ENCODE measurements at regions not wholly inside any gene's neighbourhood (a gene's known extent, or its start where the extent isn't known, plus 50 kb on each side); places are given as distances from the start of the nearest gene placed in this dataset.

DNA sequence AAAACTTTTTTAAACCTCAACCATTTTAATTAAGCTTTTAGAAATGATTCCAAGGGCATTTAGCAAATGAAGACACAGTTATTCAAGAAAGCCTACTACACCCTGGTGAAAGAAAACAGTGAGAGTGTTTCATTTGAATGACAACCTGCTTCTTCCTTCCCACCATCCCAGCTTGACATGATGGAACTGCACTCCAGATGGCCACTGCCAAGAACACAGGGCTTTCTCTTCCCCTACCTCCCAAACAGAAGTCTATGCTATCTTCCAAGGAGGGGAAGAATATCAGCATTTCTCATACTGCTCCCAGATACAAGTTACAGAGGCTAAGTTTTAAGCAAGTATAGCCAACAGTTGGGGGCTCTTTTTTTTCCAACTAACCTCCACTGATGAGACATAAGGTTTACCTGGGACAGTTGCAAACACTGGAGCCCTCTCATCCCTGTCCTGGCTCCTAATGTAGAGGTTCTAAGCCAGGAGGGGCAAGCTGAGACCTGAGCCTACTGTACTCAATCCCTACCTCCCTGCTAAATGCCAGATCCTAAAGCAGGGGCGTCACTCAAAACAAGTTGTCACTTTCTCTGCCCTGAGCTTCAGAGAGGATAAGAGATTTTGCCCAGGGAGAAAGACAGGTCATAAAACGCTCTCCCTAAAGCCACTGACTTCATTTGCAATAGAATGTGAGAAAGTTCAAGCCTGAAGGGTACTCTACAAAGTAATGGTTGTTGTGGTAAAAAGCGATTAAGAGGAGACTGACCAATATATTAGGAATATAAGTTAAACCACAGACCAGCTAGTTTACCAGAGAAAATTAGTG lies 88.5 kb upstream of the SLC27A6 start:
- H3K27me3 ChIP-seq = no peaks in the 10 kb centered on the region
- 58 to 84% (median 68%) methylated on average over 3 of the region's 3 CpGs for WGBS, 4 donors
- H3K27ac ChIP-seq = no peak overlapping the region
- ATAC-seq (no peak), DNase-seq (no peak)
- H3K4me3 ChIP-seq = no peak overlapping the region
- no peak for TF ChIP-seq POLR2A (IDR thresholded peaks at IDR 0.05)
- TF ChIP-seq, protein P1, sequence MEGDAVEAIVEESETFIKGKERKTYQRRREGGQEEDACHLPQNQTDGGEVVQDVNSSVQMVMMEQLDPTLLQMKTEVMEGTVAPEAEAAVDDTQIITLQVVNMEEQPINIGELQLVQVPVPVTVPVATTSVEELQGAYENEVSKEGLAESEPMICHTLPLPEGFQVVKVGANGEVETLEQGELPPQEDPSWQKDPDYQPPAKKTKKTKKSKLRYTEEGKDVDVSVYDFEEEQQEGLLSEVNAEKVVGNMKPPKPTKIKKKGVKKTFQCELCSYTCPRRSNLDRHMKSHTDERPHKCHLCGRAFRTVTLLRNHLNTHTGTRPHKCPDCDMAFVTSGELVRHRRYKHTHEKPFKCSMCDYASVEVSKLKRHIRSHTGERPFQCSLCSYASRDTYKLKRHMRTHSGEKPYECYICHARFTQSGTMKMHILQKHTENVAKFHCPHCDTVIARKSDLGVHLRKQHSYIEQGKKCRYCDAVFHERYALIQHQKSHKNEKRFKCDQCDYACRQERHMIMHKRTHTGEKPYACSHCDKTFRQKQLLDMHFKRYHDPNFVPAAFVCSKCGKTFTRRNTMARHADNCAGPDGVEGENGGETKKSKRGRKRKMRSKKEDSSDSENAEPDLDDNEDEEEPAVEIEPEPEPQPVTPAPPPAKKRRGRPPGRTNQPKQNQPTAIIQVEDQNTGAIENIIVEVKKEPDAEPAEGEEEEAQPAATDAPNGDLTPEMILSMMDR (IDR thresholded peaks at IDR 0.05) = no peak
- no peaks in the 10 kb centered on the region for H3K9me3 ChIP-seq
- H3K4me1 ChIP-seq = peaks cover 0 to 6% (median 0%) of the 10 kb centered on the region in 12 donors
- no peaks in the 10 kb centered on the region for H3K36me3 ChIP-seq
- intact Hi-C loops (cut with DNase I) = no loop called here

DNA sequence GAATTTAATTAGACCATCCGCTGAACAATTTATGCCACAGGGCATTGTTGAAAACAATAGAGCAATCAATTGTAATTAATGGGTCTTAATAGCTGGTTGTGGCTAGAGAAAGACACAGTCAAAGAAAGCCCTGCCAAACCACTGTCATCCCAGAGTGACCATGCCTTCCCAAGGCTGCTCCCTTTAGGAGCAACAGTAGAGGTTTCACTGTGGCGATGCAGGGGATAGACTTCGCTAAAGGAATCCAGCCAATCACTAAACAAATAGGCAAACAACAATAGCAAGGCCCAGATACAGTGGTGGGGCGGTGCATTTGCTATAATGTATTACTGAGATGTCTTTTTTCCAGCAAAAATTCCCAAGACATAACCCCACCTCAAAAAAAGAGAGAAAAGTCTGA lies 87.8 kb upstream of the SLC27A6 start:
- DNase-seq = no peak
- Histone ChIP-seq H3K4me3 (no peak overlapping the region), H3K4me1 (peaks cover 0 to 3% (median 0%) of the 10 kb centered on the region in 12 donors), H3K9me3 (no peaks in the 10 kb centered on the region), H3K27ac (no peak overlapping the region), H3K36me3 (no peaks in the 10 kb centered on the region), H3K27me3 (no peaks in the 10 kb centered on the region)
- TF ChIP-seq POLR2A (IDR thresholded peaks at IDR 0.05) = no peak
- TF ChIP-seq, protein P1 (IDR thresholded peaks at IDR 0.05) = no peak
- 78 to 91% (median 84%) methylated on average over 4 of the region's 4 CpGs for WGBS, 4 donors
- no peak for ATAC-seq
- intact Hi-C loops (cut with DNase I) = no loop called here

DNA sequence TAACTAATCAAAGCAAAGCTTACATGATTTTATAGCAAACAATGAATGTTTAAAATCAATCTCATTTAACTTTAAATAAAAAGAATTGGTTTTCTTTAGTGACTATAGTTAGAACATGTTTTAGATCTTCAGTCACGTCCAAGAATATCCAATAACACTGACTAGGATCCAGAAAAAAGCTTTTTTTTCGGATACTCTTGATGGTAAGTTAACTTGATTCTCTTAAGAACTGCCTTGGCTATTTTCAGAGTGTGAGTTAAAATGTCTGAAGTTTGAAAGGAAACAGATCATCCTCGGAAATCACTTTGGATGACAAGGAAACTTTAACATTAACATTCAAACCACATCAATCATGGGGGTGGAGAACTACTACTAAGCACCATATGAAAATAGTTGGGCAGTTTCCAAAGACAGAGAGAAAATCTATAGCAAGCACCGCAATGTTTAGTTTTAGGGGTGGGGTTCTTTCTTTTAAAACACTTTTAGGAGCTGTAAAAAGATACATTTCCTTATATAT lies 83.7 kb upstream of the SLC27A6 start:
- Histone ChIP-seq H3K36me3 (no peaks in the 10 kb centered on the region), H3K27me3 (no peaks in the 10 kb centered on the region), H3K9me3 (peaks cover 0 to 12% (median 0%) of the 10 kb centered on the region in 12 donors), H3K27ac (no peak overlapping the region), H3K4me3 (no peak overlapping the region), H3K4me1 (peaks cover 0 to 8% (median 0%) of the 10 kb centered on the region in 12 donors)
- DNase-seq = no peak
- ATAC-seq = no peak
- WGBS, 4 donors = 21 to 37% (median 28%) methylated on average over 4 of the region's 4 CpGs
- intact Hi-C loops (cut with DNase I) = no loop called here
- TF ChIP-seq POLR2A (IDR thresholded peaks at IDR 0.05) = no peak
- TF ChIP-seq, protein P1 (IDR thresholded peaks at IDR 0.05) = no peak

DNA sequence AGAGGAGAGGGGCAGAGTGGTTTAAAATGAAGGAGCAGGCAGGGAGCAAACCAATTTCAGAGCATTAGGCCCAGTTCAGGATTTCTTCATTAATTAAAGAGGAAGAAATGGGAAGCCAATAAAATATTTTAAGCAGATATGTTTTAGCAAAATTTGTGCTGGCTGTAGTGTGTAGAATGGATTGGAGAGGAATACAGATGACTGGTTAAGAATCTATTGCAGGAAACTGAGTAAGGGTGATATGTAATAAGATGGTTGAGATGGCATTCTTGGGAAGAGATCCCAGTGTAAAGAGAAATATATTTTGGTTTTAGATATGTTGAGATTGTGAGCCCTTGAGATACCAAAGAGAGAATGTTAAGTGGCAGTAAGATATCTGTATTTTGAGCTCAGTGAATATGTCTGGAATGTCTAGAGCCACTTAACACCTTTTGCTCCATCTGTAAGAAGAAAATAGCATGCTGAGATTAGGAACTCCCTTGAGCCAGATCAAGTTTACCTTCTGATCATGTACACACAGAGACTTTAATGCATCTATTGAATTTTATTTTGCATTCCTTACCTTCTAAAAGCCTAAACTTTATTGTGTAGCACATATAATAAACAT lies 79.5 kb upstream of the SLC27A6 start:
- H3K27me3 ChIP-seq = no peaks in the 10 kb centered on the region
- intact Hi-C loops (cut with DNase I) = no loop called here
- peak overlapping the region in 5 of 12 donors; percentile 20 to 52 (median 32) for H3K27ac ChIP-seq
- DNase-seq = no peak
- H3K4me3 ChIP-seq = no peak overlapping the region
- ATAC-seq = peak in 1 of 4 donors; percentile 42
- H3K36me3 ChIP-seq = no peaks in the 10 kb centered on the region
- H3K9me3 ChIP-seq = peaks cover 0 to 12% (median 0%) of the 10 kb centered on the region in 12 donors
- peaks cover 0 to 8% (median 0%) of the 10 kb centered on the region in 12 donors for H3K4me1 ChIP-seq
- TF ChIP-seq POLR2A (IDR thresholded peaks at IDR 0.05) = no peak
- TF ChIP-seq, protein P1 (IDR thresholded peaks at IDR 0.05) = no peak

Measured in heart left ventricle (tissue), 16 donors.